HepG2 (cell line): ENCODE measurements at regions not wholly inside any gene's neighbourhood (a gene's known extent, or its start where the extent isn't known, plus 50 kb on each side); places are given as distances from the start of the nearest gene placed in this dataset.

ENCODE experiments used
- ATAC-seq: fragments of 200-7000 bp; cut with Tn5 transposase; 3 replicates; pipeline ENCODE4 v1.9.1; 2020; ENCODE audit warnings: mild to moderate bottlenecking, moderate library complexity
- BruUV-seq: library from RNA; stranded (reverse); fragments of 400-500 nt; replicated peaks from 2 replicates; lab custom pipeline; 2021; lab: Mats Ljungman, UMichigan
- CTCF ChIA-PET: fragments of 300-600 bp; formaldehyde crosslinking; extraction: SDS; loops from one replicate; lab custom pipeline; 2021; ENCODE audit warnings: low total read pairs, inconsistent platforms, low intra/inter-chr PET ratio; lab: Yijun Ruan, JAX
- POLR2A ChIA-PET: fragments of 350-600 bp; sonication (Branson Sonifier 250); formaldehyde crosslinking; loops from one replicate; lab custom pipeline; 2020; ENCODE audit warnings: antibody characterized with exemption, inconsistent platforms; lab: Yijun Ruan, JAX
- DNase-seq: peaks from one replicate; pipeline ENCODE4 v3.0.0-alpha.2; 2015; ENCODE audit warnings: low spot score
- FAIRE-seq: peaks from 3 replicates; lab custom pipeline; 2011; peaks lifted over from hg19 to GRCh38; lab: Jason Lieb, UNC
- H2AFZ ChIP-seq: one replicate; pipeline ENCODE4 v1.6.1; 2011; ENCODE audit warnings: low read length, inconsistent platforms
- H3K27ac ChIP-seq: fragments of 300-600 bp; 3 replicates; pipeline ENCODE4 v1.8.0; 2011; ENCODE audit warnings: mixed run types, mild to moderate bottlenecking, mixed read lengths, low read length, inconsistent platforms; ENCODE audit not compliant: insufficient read depth; ENCODE audit errors: extremely low read length
- H3K27me3 ChIP-seq, 2 experiments: fragments of 200-600 bp in 1 of 2; 2 replicates in 1 of 2; 3 replicates in 1 of 2; pipeline versions ENCODE4 v1.6.0 to v1.8.0; 2011; ENCODE audit warnings: low read length in 2 of 2, mild to moderate bottlenecking in 2 of 2, moderate library complexity in 2 of 2, inconsistent platforms in 1 of 2; ENCODE audit not compliant: insufficient read depth in 2 of 2, control insufficient read depth in 1 of 2
- H3K36me3 ChIP-seq, 2 experiments: fragments of 200-600 bp in 1 of 2; replicated peaks in 1 of 2; 2 replicates in 1 of 2; 3 replicates in 1 of 2; pipeline versions ENCODE4 v1.5.1 to v1.8.0; 2011; ENCODE audit warnings: low read length in 2 of 2, inconsistent platforms in 1 of 2; ENCODE audit not compliant: insufficient read depth in 2 of 2, control insufficient read depth in 1 of 2
- H3K4me1 ChIP-seq: 2 replicates; pipeline ENCODE4 v1.5.1; 2012; ENCODE audit warnings: low read length, inconsistent platforms; ENCODE audit not compliant: insufficient read depth
- H3K4me2 ChIP-seq: 2 replicates; pipeline ENCODE4 v1.6.0; 2011; ENCODE audit warnings: low read depth, low read length, inconsistent platforms
- H3K4me3 ChIP-seq, 3 experiments: fragments of 200-600 bp in 1 of 3; sonication (generic), shearing (Covaris generic) in 1 of 3; replicated peaks in 1 of 3; 2 replicates each; pipeline ENCODE4 v1.5.1; 2011 to 2016; ENCODE audit warnings: low read length in 3 of 3, inconsistent platforms in 2 of 3, low read depth in 2 of 3, mild to moderate bottlenecking in 2 of 3, control low read depth in 1 of 3, mixed read lengths in 1 of 3; ENCODE audit not compliant: insufficient read depth in 1 of 3
- H3K79me2 ChIP-seq: one replicate; pipeline ENCODE4 v1.6.1; 2011; ENCODE audit warnings: low read length, inconsistent platforms; ENCODE audit not compliant: insufficient read depth
- H3K9ac ChIP-seq: 2 replicates; pipeline ENCODE4 v1.6.0; 2011; ENCODE audit warnings: mild to moderate bottlenecking, low read depth, low read length, inconsistent platforms; ENCODE audit not compliant: insufficient read depth
- H3K9me3 ChIP-seq: 2 replicates; pipeline ENCODE4 v1.5.1; 2012; ENCODE audit warnings: mild to moderate bottlenecking, low read length
- H4K20me1 ChIP-seq: 2 replicates; pipeline ENCODE4 v1.6.0; 2011; ENCODE audit warnings: inconsistent platforms, mild to moderate bottlenecking, low read length, moderate library complexity; ENCODE audit not compliant: insufficient read depth
- ATAD3A ChIP-seq: sonication (generic); formaldehyde crosslinking; IDR thresholded peaks from 2 replicates; pipeline ENCODE4 v1.4.0; 2020; ENCODE audit warnings: missing genetic modification reagents
- CBFB ChIP-seq: sonication (generic); formaldehyde crosslinking; IDR thresholded peaks from 2 replicates; pipeline ENCODE4 v1.4.0; 2020; ENCODE audit warnings: missing genetic modification reagents
- EP300 ChIP-seq, 3 experiments: sonication (generic) in 1 of 3; formaldehyde crosslinking in 1 of 3; IDR thresholded peaks; 2 replicates each; pipeline versions ENCODE4 v1.5.1 to v1.6.1; 2011 to 2020; ENCODE audit warnings: low read depth in 2 of 3, low read length in 2 of 3, borderline replicate concordance in 1 of 3, improper control_type of control experiment in 1 of 3, mild to moderate bottlenecking in 1 of 3, missing genetic modification reagents in 1 of 3, moderate library complexity in 1 of 3
- ESRRA ChIP-seq: sonication (generic); formaldehyde crosslinking; IDR thresholded peaks from 2 replicates; pipeline ENCODE4 v1.5.1; 2020; ENCODE audit warnings: mild to moderate bottlenecking, low read depth, missing genetic modification reagents
- EZH2 ChIP-seq: conservative IDR thresholded peaks from 2 replicates; pipeline ENCODE4 v1.6.1; 2012; ENCODE audit warnings: mild to moderate bottlenecking, low read depth, low read length, moderate library complexity
- KDM3A ChIP-seq: IDR thresholded peaks from 2 replicates; pipeline ENCODE4 v1.6.1; 2018; ENCODE audit warnings: low read depth, missing compliant biosample characterization
- MTERF4 ChIP-seq: sonication (generic); formaldehyde crosslinking; IDR thresholded peaks from 2 replicates; pipeline ENCODE4 v1.8.0; 2023; ENCODE audit warnings: mild to moderate bottlenecking, missing genetic modification reagents
- NFE2L2 ChIP-seq: fragments of 150-350 bp; IDR thresholded peaks from 2 replicates; pipeline ENCODE4 v1.6.1; 2014; ENCODE audit warnings: low read length
- NR2F6 ChIP-seq, 2 experiments: IDR thresholded peaks; 2 replicates each; pipeline ENCODE4 v1.6.1; 2016; ENCODE audit warnings: antibody characterized with exemption in 1 of 2, mild to moderate bottlenecking in 1 of 2
- RAD51 ChIP-seq: fragments of 450-650 bp; IDR thresholded peaks from 2 replicates; pipeline ENCODE4 v1.6.1; 2016; ENCODE audit warnings: borderline replicate concordance
- SIX1 ChIP-seq: sonication (generic); formaldehyde crosslinking; IDR thresholded peaks from 2 replicates; pipeline ENCODE4 v1.4.0; 2020; ENCODE audit warnings: missing genetic modification reagents, borderline replicate concordance
- STAG1 ChIP-seq: sonication (generic); formaldehyde crosslinking; IDR thresholded peaks from 2 replicates; pipeline ENCODE4 v1.4.0; 2020; ENCODE audit warnings: missing genetic modification reagents
- U2AF1 ChIP-seq: fragments of 200-400 bp; formaldehyde crosslinking; optimal IDR thresholded peaks from 2 replicates; pipeline ENCODE3; 2017; ENCODE audit warnings: mild to moderate bottlenecking, low read depth, low read length
- ZFP1 ChIP-seq: IDR thresholded peaks from 2 replicates; pipeline ENCODE4 v1.6.1; 2016
- ZFP91 ChIP-seq: sonication (generic); formaldehyde crosslinking; IDR thresholded peaks from 2 replicates; pipeline ENCODE4 v1.9.0; 2022; ENCODE audit warnings: missing genetic modification reagents, mild to moderate bottlenecking, borderline replicate concordance
- ZNF253 ChIP-seq: sonication (generic); formaldehyde crosslinking; IDR thresholded peaks from 2 replicates; pipeline ENCODE4 v1.8.0; 2022; ENCODE audit warnings: mild to moderate bottlenecking, missing genetic modification reagents, borderline replicate concordance
- ZSCAN29 ChIP-seq: sonication (generic); formaldehyde crosslinking; conservative IDR thresholded peaks from 2 replicates; pipeline ENCODE4 v1.4.0; 2020; ENCODE audit warnings: mild to moderate bottlenecking, missing genetic modification reagents
- WGBS: methylation state at CpG from one replicate; pipeline ENCODE4 v1.1.6; 2017; ENCODE audit warnings: low lambda C conversion rate; 5-methylcytosine and 5-hydroxymethylcytosine counted together
- in situ Hi-C: cut with HindIII; loops from 2 replicates; pipeline ENCODE4 v1.10.0; 2017; ENCODE audit warnings: low pct_unique_long_range_greater_than_20kb; ENCODE audit not compliant: extremely low pct_ligation_motif_present
- intact Hi-C: fragments of 100-400 bp; cut with micrococcal nuclease; formaldehyde crosslinking; loops from one replicate; pipeline ENCODE4 v1.10.0; 2022; ENCODE audit not compliant: unreplicated experiment

- H3K9ac ChIP-seq, result no peak overlapping the region
- POLR2A ChIA-PET, result no interaction called here
- no peak overlapping the region for H3K4me2 ChIP-seq
- FAIRE-seq (no peak), ATAC-seq (no peak), DNase-seq (no peak)
- intact Hi-C loops, result no loop called here
- no peaks in the 10 kb centered on the region for H3K4me1 ChIP-seq
- WGBS, result 1% methylated on average over 3 of the region's 3 CpGs
- in situ Hi-C loops, result no loop called here
- no peaks in the 10 kb centered on the region for H4K20me1 ChIP-seq
- no peaks in the 10 kb centered on the region for H3K79me2 ChIP-seq
- TF ChIP-seq RAD51 (no peak), EZH2 (no peak), SIX1 (CRISPR knock-in tag) (no peak), ATAD3A (CRISPR knock-in tag) (no peak), EP300 (IDR thresholded peaks at IDR 0.05; ENCODE audit: low read depth in 2 of 2, low read length in 2 of 2) (no peak), EP300 (CRISPR knock-in tag; IDR thresholded peaks at IDR 0.05; ENCODE audit: borderline replicate concordance) (no peak), ZFP91 (CRISPR knock-in tag) (no peak), U2AF1 (no peak), ZSCAN29 (CRISPR knock-in tag) (no peak), NFE2L2 (no peak), ZFP1 (CRISPR knock-in tag) (no peak), ZNF253 (CRISPR knock-in tag) (no peak), STAG1 (CRISPR knock-in tag) (no peak), MTERF4 (no peak), CBFB (no peak), ESRRA (CRISPR knock-in tag) (no peak), NR2F6 (IDR thresholded peaks at IDR 0.05) (no peak), NR2F6 (CRISPR knock-in tag; IDR thresholded peaks at IDR 0.05) (no peak), KDM3A (CRISPR knock-in tag) (no peak)
- H2AFZ ChIP-seq, result no peak overlapping the region
- CTCF ChIA-PET, result no interaction called here
- H3K27me3 ChIP-seq, result no peaks in the 10 kb centered on the region; a peak in 1 of 5 replicates
- H3K27ac ChIP-seq, result no peak overlapping the region
- H3K36me3 ChIP-seq, result no peaks in the 10 kb centered on the region
- no peak overlapping the region for H3K4me3 ChIP-seq
- H3K9me3 ChIP-seq, result no peaks in the 10 kb centered on the region
- BruUV-seq, result no TSS peak
These were observed 355.9 kb upstream of the FZD8 start for GRCh38 chr10:35998026-35998425.
